GM18520 (cell line): ENCODE measurements at regions not wholly inside any gene's neighbourhood (a gene's known extent, or its start where the extent isn't known, plus 50 kb on each side); places are given as distances from the start of the nearest gene placed in this dataset.
"Not testable (repeated sequence)": the region's sequence is repeated elsewhere in the genome, so short reads cannot be mapped to it uniquely, and the experiment has no call there.

Experiments used
- ATAC-seq: cut with Tn5 transposase; IDR thresholded peaks from one replicate; pipeline ENCODE4 v1.9.1; 2021; ENCODE audit not compliant: unreplicated experiment

- no peak for ATAC-seq
Measured at GRCh38 chr4:12492730-12493393, 991.3 kb downstream of the RAB28 start.

GRCh38 chr4:12488672-12489071 lies 995.5 kb downstream of the RAB28 start:
- no peak for ATAC-seq

- no peak for ATAC-seq
Measured at GRCh38 chr4:12487000-12487399, 997.1 kb downstream of the RAB28 start.

- no peak for ATAC-seq
Measured at GRCh38 chr4:12472087-12472486, 1012.1 kb downstream of the RAB28 start.

- ATAC-seq = no peak
Measured at GRCh38 chr4:12471193-12471592, 1012.9 kb downstream of the RAB28 start.

- not testable (repeated sequence) for ATAC-seq
Measured at GRCh38 chr4:12461576-12461975, 1022.6 kb downstream of the RAB28 start.

GRCh38 chr4:12459126-12459525 lies 1025.0 kb downstream of the RAB28 start:
- no peak for ATAC-seq

- ATAC-seq = no peak
Measured at GRCh38 chr4:12458621-12459020, 1025.5 kb downstream of the RAB28 start.

- ATAC-seq = no peak
Measured at GRCh38 chr4:12452291-12452690, 1023.6 kb upstream of the HS3ST1 start.

- ATAC-seq = no peak
Measured at GRCh38 chr4:12447451-12447850, 1018.8 kb upstream of the HS3ST1 start.

GRCh38 chr4:12446657-12447185 lies 1018.0 kb upstream of the HS3ST1 start:
- no peak for ATAC-seq

GRCh38 chr4:12446256-12446655 lies 1017.6 kb upstream of the HS3ST1 start:
- ATAC-seq = no peak

- ATAC-seq = no peak
Measured at GRCh38 chr4:12445711-12446235, 1017.1 kb upstream of the HS3ST1 start.

- no peak for ATAC-seq
Measured at GRCh38 chr4:12439633-12440305, 1011.1 kb upstream of the HS3ST1 start.

GRCh38 chr4:12431259-12431658 lies 1002.6 kb upstream of the HS3ST1 start:
- ATAC-seq = not testable (repeated sequence)

- ATAC-seq = no peak
Measured at GRCh38 chr4:12421364-12421763, 992.7 kb upstream of the HS3ST1 start.

- ATAC-seq = no peak
Measured at GRCh38 chr4:12416755-12417154, 988.1 kb upstream of the HS3ST1 start.

GRCh38 chr4:12414181-12414812 lies 985.6 kb upstream of the HS3ST1 start:
- no peak for ATAC-seq

GRCh38 chr4:12411072-12411471 lies 982.4 kb upstream of the HS3ST1 start:
- no peak for ATAC-seq

- ATAC-seq = no peak
Measured at GRCh38 chr4:12409507-12410190, 981.0 kb upstream of the HS3ST1 start.

GRCh38 chr4:12408364-12408763 lies 979.7 kb upstream of the HS3ST1 start:
- ATAC-seq = no peak
